ENCODE measurements at regions not wholly inside any gene's neighbourhood (a gene's known extent, or its start where the extent isn't known, plus 50 kb on each side); places are given as distances from the start of the nearest gene placed in this dataset.

GRCh38 chr9:80793706-80794105, 895.6 kb downstream of the TLE1 start:
- TF ChIP-seq CTCF (IDR thresholded peaks at IDR 0.05) (no peak), POLR2A (IDR thresholded peaks at IDR 0.05) (no peak)
